ENCODE measurements at regions not wholly inside any gene's neighbourhood (a gene's known extent, or its start where the extent isn't known, plus 50 kb on each side); places are given as distances from the start of the nearest gene placed in this dataset.
"Not testable (repeated sequence)": the region's sequence is repeated elsewhere in the genome, so short reads cannot be mapped to it uniquely, and the experiment has no call there.

GRCh38 chr5:100013305-100013704 is 521.9 kb upstream of the FAM174A start:
- DNase-seq, result not testable (repeated sequence)

GRCh38 chr5:100011160-100011559 is 524.0 kb upstream of the FAM174A start:
- DNase-seq, result not testable (repeated sequence)

GRCh38 chr5:100004969-100005368 is 530.2 kb upstream of the FAM174A start:
- no peak for DNase-seq

GRCh38 chr5:99998319-99998718 is 536.9 kb upstream of the FAM174A start:
- DNase-seq, result no peak

GRCh38 chr5:99995407-99995806 is 539.8 kb upstream of the FAM174A start:
- no peak for DNase-seq

- DNase-seq, result no peak
Measured at GRCh38 chr5:99973779-99974178, 561.4 kb upstream of the FAM174A start.

- DNase-seq, result no peak
Measured at GRCh38 chr5:99955962-99956361, 579.2 kb upstream of the FAM174A start.

- DNase-seq, result no peak
Measured at GRCh38 chr5:99955006-99955405, 580.2 kb upstream of the FAM174A start.

GRCh38 chr5:99949969-99950524 is 585.1 kb upstream of the FAM174A start:
- no peak for DNase-seq

GRCh38 chr5:99949361-99949760 is 585.8 kb upstream of the FAM174A start:
- DNase-seq, result no peak

GRCh38 chr5:99948850-99949249 is 586.3 kb upstream of the FAM174A start:
- DNase-seq, result no peak

- no peak for DNase-seq
Measured at GRCh38 chr5:99945478-99946442, 589.4 kb upstream of the FAM174A start.

GRCh38 chr5:99940540-99940939 is 594.6 kb upstream of the FAM174A start:
- no peak for DNase-seq

- DNase-seq, result no peak
Measured at GRCh38 chr5:99936911-99937310, 598.3 kb upstream of the FAM174A start.

GRCh38 chr5:99929806-99930135 is 605.4 kb upstream of the FAM174A start:
- no peak for DNase-seq

- DNase-seq, result no peak
Measured at GRCh38 chr5:99929067-99929805, 605.9 kb upstream of the FAM174A start.

- no peak for DNase-seq
Measured at GRCh38 chr5:99928490-99928889, 606.7 kb upstream of the FAM174A start.

- no peak for DNase-seq
Measured at GRCh38 chr5:99926463-99926862, 608.7 kb upstream of the FAM174A start.

- no peak for DNase-seq
Measured at GRCh38 chr5:99922386-99922785, 612.8 kb upstream of the FAM174A start.

GRCh38 chr5:99911971-99912370 is 623.2 kb upstream of the FAM174A start:
- no peak for DNase-seq

- no peak for DNase-seq
Measured at GRCh38 chr5:99906776-99907175, 628.4 kb upstream of the FAM174A start.

- no peak for DNase-seq
Measured at GRCh38 chr5:99901972-99902371, 633.2 kb upstream of the FAM174A start.

- no peak for DNase-seq
Measured at GRCh38 chr5:99900302-99900852, 634.8 kb upstream of the FAM174A start.

Data from MV-4-11 (cell line).